Activated T-cell treated with anti-CD3 and anti-CD28 coated beads, Interleukin-2, amount 50 U/mL, for 4 hours (primary cell): ENCODE measurements at regions not wholly inside any gene's neighbourhood (a gene's known extent, or its start where the extent isn't known, plus 50 kb on each side); places are given as distances from the start of the nearest gene placed in this dataset.
A peak's percentile ranks its signal among the peaks of the same experiment; 100 is the strongest.
"Not testable (repeated sequence)": the region's sequence is repeated elsewhere in the genome, so short reads cannot be mapped to it uniquely, and the experiment has no call there.

Source experiments
- ATAC-seq, 2 donors: fragments of 200-7000 bp; cut with Tn5 transposase; one replicate each; pipeline ENCODE4 v1.10.0; 2021
- DNase-seq: peaks from one replicate; pipeline ENCODE4 v3.0.0-alpha.2; 2020
- H3K27me3 Mint-ChIP-seq: one replicate; pipeline ENCODE4 v1.8.0; 2021; ENCODE audit warnings: low read depth, mixed read lengths
- H3K36me3 Mint-ChIP-seq: one replicate; pipeline ENCODE4 v1.8.0; 2022; ENCODE audit warnings: mixed read lengths; ENCODE audit not compliant: insufficient read depth
- H3K4me1 Mint-ChIP-seq: one replicate; pipeline ENCODE4 v1.8.0; 2021; ENCODE audit warnings: low read depth, mixed read lengths
- H3K4me3 Mint-ChIP-seq: one replicate; pipeline ENCODE4 v1.8.0; 2021; ENCODE audit warnings: mild to moderate bottlenecking, moderate library complexity, mixed read lengths
- H3K9me3 Mint-ChIP-seq: one replicate; pipeline ENCODE4 v1.8.0; 2021; ENCODE audit warnings: mixed read lengths

GRCh38 chr22:42190274-42190673, 59.7 kb upstream of the CYP2D6 start:
- no peak for DNase-seq
- no peaks in the 10 kb centered on the region for H3K27me3 Mint-ChIP-seq
- no peaks in the 10 kb centered on the region for H3K9me3 Mint-ChIP-seq
- no peak for ATAC-seq
- peaks cover 10% of the 10 kb centered on the region for H3K36me3 Mint-ChIP-seq
- H3K4me3 Mint-ChIP-seq: no peak overlapping the region
- peaks cover 82% of the 10 kb centered on the region for H3K4me1 Mint-ChIP-seq

- ATAC-seq: no peak
- Mint-ChIP-seq H3K36me3 (peaks cover 10% of the 10 kb centered on the region), H3K4me3 (no peak overlapping the region), H3K4me1 (peaks cover 83% of the 10 kb centered on the region), H3K9me3 (no peaks in the 10 kb centered on the region), H3K27me3 (no peaks in the 10 kb centered on the region)
- no peak for DNase-seq
These were observed 59.2 kb upstream of the CYP2D6 start for GRCh38 chr22:42189761-42190160.

GRCh38 chr22:42188808-42189447, 58.3 kb upstream of the CYP2D6 start:
- ATAC-seq (peak; percentile 51 to 61), DNase-seq (no peak)
- Mint-ChIP-seq H3K9me3 (no peaks in the 10 kb centered on the region), H3K4me1 (peaks cover 81% of the 10 kb centered on the region), H3K27me3 (no peaks in the 10 kb centered on the region), H3K4me3 (no peak overlapping the region), H3K36me3 (peaks cover 10% of the 10 kb centered on the region)

- no peak overlapping the region for H3K4me3 Mint-ChIP-seq
- peaks cover 9% of the 10 kb centered on the region for H3K36me3 Mint-ChIP-seq
- H3K9me3 Mint-ChIP-seq: no peaks in the 10 kb centered on the region
- ATAC-seq (no peak), DNase-seq (no peak)
- peaks cover 81% of the 10 kb centered on the region for H3K4me1 Mint-ChIP-seq
- no peaks in the 10 kb centered on the region for H3K27me3 Mint-ChIP-seq
These were observed 57.0 kb upstream of the CYP2D6 start for GRCh38 chr22:42187646-42188045.

- H3K4me3 Mint-ChIP-seq: no peak overlapping the region
- peaks cover 84% of the 10 kb centered on the region for H3K4me1 Mint-ChIP-seq
- DNase-seq: no peak
- no peak for ATAC-seq
- no peaks in the 10 kb centered on the region for H3K9me3 Mint-ChIP-seq
- H3K36me3 Mint-ChIP-seq: peaks cover 5% of the 10 kb centered on the region
- no peaks in the 10 kb centered on the region for H3K27me3 Mint-ChIP-seq
These were observed 55.4 kb upstream of the CYP2D6 start for GRCh38 chr22:42185915-42186439.

GRCh38 chr22:42184852-42185251, 54.2 kb upstream of the CYP2D6 start:
- Mint-ChIP-seq H3K27me3 (no peaks in the 10 kb centered on the region), H3K4me3 (no peak overlapping the region), H3K36me3 (peaks cover 5% of the 10 kb centered on the region), H3K9me3 (no peaks in the 10 kb centered on the region), H3K4me1 (peaks cover 88% of the 10 kb centered on the region)
- no peak for DNase-seq
- peak; percentile 58 to 64 for ATAC-seq

GRCh38 chr22:42183461-42184059, 53.0 kb upstream of the CYP2D6 start:
- not testable (repeated sequence) for H3K36me3 Mint-ChIP-seq, H3K27me3 Mint-ChIP-seq, DNase-seq, H3K9me3 Mint-ChIP-seq
- Mint-ChIP-seq H3K4me1 (peaks cover 86% of the 10 kb centered on the region), H3K4me3 (peak overlapping the region; percentile 60)
- ATAC-seq: peak; percentile 59 to 60

GRCh38 chr22:42180349-42180842, 49.8 kb upstream of the CYP2D6 start:
- no peaks in the 10 kb centered on the region for H3K27me3 Mint-ChIP-seq
- H3K36me3 Mint-ChIP-seq: peaks cover 14% of the 10 kb centered on the region
- no peaks in the 10 kb centered on the region for H3K9me3 Mint-ChIP-seq
- H3K4me3 Mint-ChIP-seq: peak overlapping the region; percentile 42
- ATAC-seq (peak; percentile 74 to 80), DNase-seq (peak; percentile 22)
- H3K4me1 Mint-ChIP-seq: peaks cover 82% of the 10 kb centered on the region
